H4 (cell line): ENCODE measurements at regions not wholly inside any gene's neighbourhood (a gene's known extent, or its start where the extent isn't known, plus 50 kb on each side); places are given as distances from the start of the nearest gene placed in this dataset.

ENCODE experiments used
- DNase-seq: peaks from one replicate; pipeline ENCODE4 v3.0.0-alpha.2; 2015; ENCODE audit warnings: low spot score

DNA sequence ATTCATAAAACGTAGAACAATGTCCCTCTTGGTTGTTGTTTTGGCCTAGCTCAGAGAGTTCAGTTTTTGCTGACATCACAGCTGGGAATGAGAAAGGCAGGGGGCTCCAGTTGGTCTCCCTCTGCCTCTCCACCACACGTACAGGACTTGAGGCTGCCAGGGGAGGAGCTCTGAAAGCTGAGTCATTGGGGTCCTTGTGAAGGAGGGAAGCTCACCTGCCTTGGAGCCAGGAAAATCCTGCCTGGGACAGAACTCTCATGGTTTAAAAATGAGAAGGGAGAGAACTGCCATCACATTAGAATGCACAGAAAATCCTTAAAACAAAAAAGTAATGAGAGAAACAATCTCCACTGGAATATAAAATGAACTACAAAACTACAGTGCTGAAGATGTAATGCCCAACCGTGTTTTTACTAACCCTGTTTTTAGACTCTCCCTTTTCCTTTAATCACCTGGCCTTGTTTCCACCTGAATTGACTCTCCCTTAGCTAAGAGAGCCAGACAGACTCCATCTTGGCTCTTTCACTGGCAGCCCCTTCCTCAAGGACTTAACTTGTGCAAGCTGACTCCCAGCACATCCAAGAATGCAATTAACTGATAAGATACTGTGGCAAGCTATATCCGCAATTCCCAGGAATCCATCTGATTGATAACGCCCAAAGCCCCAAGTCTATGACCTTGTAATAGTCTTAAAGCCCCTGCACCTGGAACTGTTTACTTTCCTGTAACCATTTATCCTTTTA is 58.6 kb upstream of the TARP start:
- peak; percentile 71 for DNase-seq

GRCh38 chr7:38330861-38331621 is 57.6 kb upstream of the TARP start:
- no peak for DNase-seq

DNA sequence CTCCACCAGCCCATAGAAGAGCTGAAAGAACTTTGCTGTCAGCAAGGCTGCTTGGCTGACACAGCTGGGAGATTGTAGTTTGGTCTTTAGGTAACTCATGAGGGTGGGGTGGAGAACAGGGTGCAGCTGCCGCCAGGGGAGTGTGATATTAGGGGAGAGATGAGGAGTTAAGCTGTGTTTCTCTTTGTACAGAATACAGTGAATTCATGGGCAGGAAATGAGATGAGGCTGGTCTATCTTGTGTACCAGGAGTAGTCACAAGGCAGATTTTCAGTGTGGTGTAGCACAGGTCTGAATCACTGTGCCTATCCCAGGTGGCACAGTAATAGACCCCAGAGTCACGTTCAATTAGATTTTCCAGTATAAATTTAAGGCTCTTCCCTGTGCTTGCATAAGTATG is 56.6 kb upstream of the TARP start:
- no peak for DNase-seq

DNA sequence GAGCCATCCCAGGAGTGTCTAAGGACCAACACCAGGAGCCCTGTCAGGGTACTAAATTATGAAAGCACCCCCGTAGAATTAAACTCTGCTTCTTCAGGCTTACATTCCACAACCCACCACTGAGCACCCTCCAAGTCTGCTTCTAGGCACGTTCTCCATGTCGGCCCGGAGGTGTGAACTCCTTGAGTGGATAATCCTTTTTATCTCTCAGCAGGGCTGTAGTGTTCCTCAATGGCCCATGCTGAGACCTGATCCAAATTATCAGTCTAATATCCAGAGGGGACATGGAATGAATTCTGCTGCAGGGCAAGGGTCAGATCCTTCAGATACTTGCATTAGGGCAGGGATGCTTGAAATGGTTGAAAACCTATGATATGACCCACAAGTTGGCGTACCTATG is 55.9 kb upstream of the TARP start:
- DNase-seq = no peak

DNA sequence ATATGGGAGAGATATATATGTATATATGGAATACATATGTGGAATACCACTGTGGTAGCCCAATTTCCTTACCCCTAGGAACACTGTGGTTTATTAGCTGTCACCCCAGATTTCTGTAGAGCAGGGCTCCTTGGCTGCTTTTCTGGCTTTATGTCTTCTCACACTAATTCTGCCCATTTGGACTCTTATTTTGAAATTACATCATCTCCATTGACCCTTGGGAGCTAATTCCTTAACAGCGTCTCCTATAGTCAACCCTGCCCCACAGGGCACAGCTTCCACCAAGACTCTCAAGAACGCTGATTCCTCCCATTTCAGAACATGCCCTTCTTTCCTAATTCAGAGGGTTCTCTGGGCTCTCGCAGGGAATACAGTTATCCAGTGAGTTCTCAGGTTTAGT is 55.4 kb upstream of the TARP start:
- no peak for DNase-seq

DNA sequence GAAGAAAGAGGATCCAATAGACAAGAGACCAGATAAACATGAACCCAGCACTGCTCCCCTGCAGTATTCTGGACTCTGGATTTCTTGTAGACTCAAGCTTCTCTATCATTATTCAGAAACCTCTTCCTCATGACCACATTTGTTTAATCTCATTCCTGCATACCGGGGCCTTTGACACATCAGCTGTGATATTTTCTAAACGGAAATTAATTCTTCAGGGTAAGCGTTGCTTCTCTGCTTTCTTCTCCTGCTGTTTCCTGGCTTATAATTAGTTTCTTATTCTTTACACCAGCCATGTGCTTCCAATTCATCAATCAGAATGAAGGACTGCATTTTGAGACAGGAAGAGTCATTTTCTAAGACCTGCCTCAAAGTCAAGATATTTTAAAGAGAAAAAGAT is 54.2 kb upstream of the TARP start:
- DNase-seq = no peak
